ENCODE measurements at regions not wholly inside any gene's neighbourhood (a gene's known extent, or its start where the extent isn't known, plus 50 kb on each side); places are given as distances from the start of the nearest gene placed in this dataset.

DNA sequence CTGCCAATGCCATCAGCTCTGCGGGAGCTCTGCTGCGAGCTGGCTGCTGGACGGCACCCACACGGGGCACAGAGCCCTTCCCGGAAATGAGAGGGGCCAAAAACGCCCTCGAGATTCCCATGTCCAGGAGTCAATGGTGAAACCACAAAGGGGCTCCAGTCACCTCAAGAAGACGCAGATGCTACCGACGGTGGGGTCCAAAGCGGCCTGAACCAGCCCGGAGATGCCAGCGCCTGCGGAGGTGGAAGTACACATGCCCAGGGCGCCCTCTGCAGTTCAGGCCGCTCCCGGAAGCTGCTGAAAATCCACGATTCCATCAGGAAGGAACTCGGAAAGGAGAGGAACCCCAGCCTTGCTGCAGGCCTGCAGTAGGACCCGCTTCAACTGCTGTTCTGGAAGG, 82.4 kb upstream of the SELENOP start:
- TF ChIP-seq, protein P1, sequence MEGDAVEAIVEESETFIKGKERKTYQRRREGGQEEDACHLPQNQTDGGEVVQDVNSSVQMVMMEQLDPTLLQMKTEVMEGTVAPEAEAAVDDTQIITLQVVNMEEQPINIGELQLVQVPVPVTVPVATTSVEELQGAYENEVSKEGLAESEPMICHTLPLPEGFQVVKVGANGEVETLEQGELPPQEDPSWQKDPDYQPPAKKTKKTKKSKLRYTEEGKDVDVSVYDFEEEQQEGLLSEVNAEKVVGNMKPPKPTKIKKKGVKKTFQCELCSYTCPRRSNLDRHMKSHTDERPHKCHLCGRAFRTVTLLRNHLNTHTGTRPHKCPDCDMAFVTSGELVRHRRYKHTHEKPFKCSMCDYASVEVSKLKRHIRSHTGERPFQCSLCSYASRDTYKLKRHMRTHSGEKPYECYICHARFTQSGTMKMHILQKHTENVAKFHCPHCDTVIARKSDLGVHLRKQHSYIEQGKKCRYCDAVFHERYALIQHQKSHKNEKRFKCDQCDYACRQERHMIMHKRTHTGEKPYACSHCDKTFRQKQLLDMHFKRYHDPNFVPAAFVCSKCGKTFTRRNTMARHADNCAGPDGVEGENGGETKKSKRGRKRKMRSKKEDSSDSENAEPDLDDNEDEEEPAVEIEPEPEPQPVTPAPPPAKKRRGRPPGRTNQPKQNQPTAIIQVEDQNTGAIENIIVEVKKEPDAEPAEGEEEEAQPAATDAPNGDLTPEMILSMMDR (IDR thresholded peaks at IDR 0.05), result no peak

GRCh38 chr5:42889311-42889933, 77.7 kb upstream of the SELENOP start:
- TF ChIP-seq, protein P1 (IDR thresholded peaks at IDR 0.05), result peak; percentile 89

- TF ChIP-seq, protein P1 (IDR thresholded peaks at IDR 0.05), result no peak
These were observed 77.1 kb upstream of the SELENOP start for GRCh38 chr5:42888771-42889170.

- TF ChIP-seq, protein P1 (IDR thresholded peaks at IDR 0.05), result no peak
These were observed 75.9 kb upstream of the SELENOP start for GRCh38 chr5:42887575-42887974.

GRCh38 chr5:42887097-42887496, 75.4 kb upstream of the SELENOP start:
- TF ChIP-seq, protein P1 (IDR thresholded peaks at IDR 0.05), result no peak

- TF ChIP-seq, protein P1 (IDR thresholded peaks at IDR 0.05), result no peak
These were observed 74.9 kb upstream of the SELENOP start for GRCh38 chr5:42886635-42887034.

- TF ChIP-seq, protein P1 (IDR thresholded peaks at IDR 0.05), result no peak
These were observed 72.6 kb upstream of the SELENOP start for GRCh38 chr5:42884326-42884725.

Data from LNCAP (cell line).